ENCODE measurements at regions not wholly inside any gene's neighbourhood (a gene's known extent, or its start where the extent isn't known, plus 50 kb on each side); places are given as distances from the start of the nearest gene placed in this dataset.
"Not testable (repeated sequence)": the region's sequence is repeated elsewhere in the genome, so short reads cannot be mapped to it uniquely, and the experiment has no call there.

DNA sequence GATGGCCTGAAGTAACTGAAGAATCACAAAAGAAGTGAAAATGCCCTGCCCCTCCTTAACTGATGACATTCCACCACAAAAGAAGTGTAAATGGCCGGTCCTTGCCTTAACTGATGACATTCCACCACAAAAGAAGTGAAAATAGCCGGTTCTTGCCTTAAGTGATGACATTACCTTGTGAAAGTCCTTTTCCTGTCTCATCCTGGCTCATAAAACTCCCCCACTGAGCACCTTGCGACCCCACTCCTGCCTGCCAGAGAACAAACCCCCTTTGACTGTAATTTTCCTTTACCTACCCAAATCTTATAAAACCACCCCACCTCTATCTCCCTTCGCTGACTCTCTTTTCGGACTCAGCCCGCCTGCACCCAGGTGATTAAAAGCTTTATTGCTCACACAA is 262.0 kb upstream of the MTMR8 start:
- TF ChIP-seq, protein P1, sequence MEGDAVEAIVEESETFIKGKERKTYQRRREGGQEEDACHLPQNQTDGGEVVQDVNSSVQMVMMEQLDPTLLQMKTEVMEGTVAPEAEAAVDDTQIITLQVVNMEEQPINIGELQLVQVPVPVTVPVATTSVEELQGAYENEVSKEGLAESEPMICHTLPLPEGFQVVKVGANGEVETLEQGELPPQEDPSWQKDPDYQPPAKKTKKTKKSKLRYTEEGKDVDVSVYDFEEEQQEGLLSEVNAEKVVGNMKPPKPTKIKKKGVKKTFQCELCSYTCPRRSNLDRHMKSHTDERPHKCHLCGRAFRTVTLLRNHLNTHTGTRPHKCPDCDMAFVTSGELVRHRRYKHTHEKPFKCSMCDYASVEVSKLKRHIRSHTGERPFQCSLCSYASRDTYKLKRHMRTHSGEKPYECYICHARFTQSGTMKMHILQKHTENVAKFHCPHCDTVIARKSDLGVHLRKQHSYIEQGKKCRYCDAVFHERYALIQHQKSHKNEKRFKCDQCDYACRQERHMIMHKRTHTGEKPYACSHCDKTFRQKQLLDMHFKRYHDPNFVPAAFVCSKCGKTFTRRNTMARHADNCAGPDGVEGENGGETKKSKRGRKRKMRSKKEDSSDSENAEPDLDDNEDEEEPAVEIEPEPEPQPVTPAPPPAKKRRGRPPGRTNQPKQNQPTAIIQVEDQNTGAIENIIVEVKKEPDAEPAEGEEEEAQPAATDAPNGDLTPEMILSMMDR (IDR thresholded peaks at IDR 0.05), result not testable (repeated sequence)
- not testable (repeated sequence) for TF ChIP-seq POLR2A (IDR thresholded peaks at IDR 0.05)

Measured in Peyer's patch (tissue), 4 donors.